ENCODE measurements at regions not wholly inside any gene's neighbourhood (a gene's known extent, or its start where the extent isn't known, plus 50 kb on each side); places are given as distances from the start of the nearest gene placed in this dataset.

- TF ChIP-seq POLR2A (IDR thresholded peaks at IDR 0.05; ENCODE audit: low read depth, low read length) (no peak), TAF1 (IDR thresholded peaks at IDR 0.05; ENCODE audit: low read depth, low read length) (no peak), POLR2AphosphoS5 (IDR thresholded peaks at IDR 0.05; ENCODE audit: low read depth, low read length) (no peak)
Observed at GRCh38 chr1:70874063-70874462, 173.6 kb downstream of the PTGER3 start.

Data from GM12891 (cell line).